ENCODE measurements at regions not wholly inside any gene's neighbourhood (a gene's known extent, or its start where the extent isn't known, plus 50 kb on each side); places are given as distances from the start of the nearest gene placed in this dataset.

DNA sequence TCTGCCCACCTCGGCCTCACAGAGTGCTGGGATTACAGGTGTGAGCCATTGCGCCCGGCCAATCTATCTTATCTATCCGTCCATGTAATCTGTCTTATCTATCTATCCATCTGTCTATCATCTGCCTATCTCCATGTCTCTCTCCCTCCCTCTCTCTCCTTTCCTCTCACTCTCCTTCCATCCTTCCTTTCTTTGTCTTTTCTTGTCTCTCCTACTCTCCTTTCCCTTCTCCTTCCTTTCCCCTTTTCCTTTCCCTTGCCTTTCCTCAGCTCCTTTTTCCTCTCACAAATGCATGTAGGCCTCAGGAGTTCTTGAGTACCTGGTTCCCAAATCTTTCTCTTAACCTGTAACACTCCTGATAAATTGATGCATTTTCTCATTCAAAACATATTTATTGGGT lies 89.3 kb upstream of the WSCD2 start:
- TF ChIP-seq, protein P1, sequence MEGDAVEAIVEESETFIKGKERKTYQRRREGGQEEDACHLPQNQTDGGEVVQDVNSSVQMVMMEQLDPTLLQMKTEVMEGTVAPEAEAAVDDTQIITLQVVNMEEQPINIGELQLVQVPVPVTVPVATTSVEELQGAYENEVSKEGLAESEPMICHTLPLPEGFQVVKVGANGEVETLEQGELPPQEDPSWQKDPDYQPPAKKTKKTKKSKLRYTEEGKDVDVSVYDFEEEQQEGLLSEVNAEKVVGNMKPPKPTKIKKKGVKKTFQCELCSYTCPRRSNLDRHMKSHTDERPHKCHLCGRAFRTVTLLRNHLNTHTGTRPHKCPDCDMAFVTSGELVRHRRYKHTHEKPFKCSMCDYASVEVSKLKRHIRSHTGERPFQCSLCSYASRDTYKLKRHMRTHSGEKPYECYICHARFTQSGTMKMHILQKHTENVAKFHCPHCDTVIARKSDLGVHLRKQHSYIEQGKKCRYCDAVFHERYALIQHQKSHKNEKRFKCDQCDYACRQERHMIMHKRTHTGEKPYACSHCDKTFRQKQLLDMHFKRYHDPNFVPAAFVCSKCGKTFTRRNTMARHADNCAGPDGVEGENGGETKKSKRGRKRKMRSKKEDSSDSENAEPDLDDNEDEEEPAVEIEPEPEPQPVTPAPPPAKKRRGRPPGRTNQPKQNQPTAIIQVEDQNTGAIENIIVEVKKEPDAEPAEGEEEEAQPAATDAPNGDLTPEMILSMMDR (IDR thresholded peaks at IDR 0.05; ENCODE audit: low read depth, low read length, missing input control): no peak
- no peak for TF ChIP-seq TAF1 (conservative IDR thresholded peaks at IDR 0.05)
- no peak for TF ChIP-seq EGR1 (IDR thresholded peaks at IDR 0.05; ENCODE audit: low read depth in 2 of 2)
- TF ChIP-seq ATF3 (IDR thresholded peaks at IDR 0.05): no peak
- no peak for TF ChIP-seq JUND (IDR thresholded peaks at IDR 0.05)
- TF ChIP-seq, protein P2, sequence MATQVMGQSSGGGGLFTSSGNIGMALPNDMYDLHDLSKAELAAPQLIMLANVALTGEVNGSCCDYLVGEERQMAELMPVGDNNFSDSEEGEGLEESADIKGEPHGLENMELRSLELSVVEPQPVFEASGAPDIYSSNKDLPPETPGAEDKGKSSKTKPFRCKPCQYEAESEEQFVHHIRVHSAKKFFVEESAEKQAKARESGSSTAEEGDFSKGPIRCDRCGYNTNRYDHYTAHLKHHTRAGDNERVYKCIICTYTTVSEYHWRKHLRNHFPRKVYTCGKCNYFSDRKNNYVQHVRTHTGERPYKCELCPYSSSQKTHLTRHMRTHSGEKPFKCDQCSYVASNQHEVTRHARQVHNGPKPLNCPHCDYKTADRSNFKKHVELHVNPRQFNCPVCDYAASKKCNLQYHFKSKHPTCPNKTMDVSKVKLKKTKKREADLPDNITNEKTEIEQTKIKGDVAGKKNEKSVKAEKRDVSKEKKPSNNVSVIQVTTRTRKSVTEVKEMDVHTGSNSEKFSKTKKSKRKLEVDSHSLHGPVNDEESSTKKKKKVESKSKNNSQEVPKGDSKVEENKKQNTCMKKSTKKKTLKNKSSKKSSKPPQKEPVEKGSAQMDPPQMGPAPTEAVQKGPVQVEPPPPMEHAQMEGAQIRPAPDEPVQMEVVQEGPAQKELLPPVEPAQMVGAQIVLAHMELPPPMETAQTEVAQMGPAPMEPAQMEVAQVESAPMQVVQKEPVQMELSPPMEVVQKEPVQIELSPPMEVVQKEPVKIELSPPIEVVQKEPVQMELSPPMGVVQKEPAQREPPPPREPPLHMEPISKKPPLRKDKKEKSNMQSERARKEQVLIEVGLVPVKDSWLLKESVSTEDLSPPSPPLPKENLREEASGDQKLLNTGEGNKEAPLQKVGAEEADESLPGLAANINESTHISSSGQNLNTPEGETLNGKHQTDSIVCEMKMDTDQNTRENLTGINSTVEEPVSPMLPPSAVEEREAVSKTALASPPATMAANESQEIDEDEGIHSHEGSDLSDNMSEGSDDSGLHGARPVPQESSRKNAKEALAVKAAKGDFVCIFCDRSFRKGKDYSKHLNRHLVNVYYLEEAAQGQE (IDR thresholded peaks at IDR 0.05): no peak
- no peak for TF ChIP-seq YY1 (IDR thresholded peaks at IDR 0.05)
- TF ChIP-seq RAD21 (IDR thresholded peaks at IDR 0.05): no peak
- TF ChIP-seq, protein P3, sequence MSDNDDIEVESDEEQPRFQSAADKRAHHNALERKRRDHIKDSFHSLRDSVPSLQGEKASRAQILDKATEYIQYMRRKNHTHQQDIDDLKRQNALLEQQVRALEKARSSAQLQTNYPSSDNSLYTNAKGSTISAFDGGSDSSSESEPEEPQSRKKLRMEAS (IDR thresholded peaks at IDR 0.05): no peak
- TF ChIP-seq RXRA (IDR thresholded peaks at IDR 0.05): no peak
- TF ChIP-seq SP1 (IDR thresholded peaks at IDR 0.05): no peak
- no peak for TF ChIP-seq GABPA (IDR thresholded peaks at IDR 0.05 in 1 of 2, conservative IDR thresholded peaks at IDR 0.05 in 1 of 2)
- no peak for TF ChIP-seq FOXA1 (IDR thresholded peaks at IDR 0.05)
